ENCODE measurements at regions not wholly inside any gene's neighbourhood (a gene's known extent, or its start where the extent isn't known, plus 50 kb on each side); places are given as distances from the start of the nearest gene placed in this dataset.

- no peak for TF ChIP-seq CTCF (IDR thresholded peaks at IDR 0.05; ENCODE audit: low read length)
- no peak for TF ChIP-seq EZH2phosphoT487 (IDR thresholded peaks at IDR 0.05; ENCODE audit: low read length)
Observed at GRCh38 chr10:35722226-35722625, 80.1 kb upstream of the FZD8 start.

Measured in MM.1S (cell line).